ENCODE measurements at regions not wholly inside any gene's neighbourhood (a gene's known extent, or its start where the extent isn't known, plus 50 kb on each side); places are given as distances from the start of the nearest gene placed in this dataset.

DNA sequence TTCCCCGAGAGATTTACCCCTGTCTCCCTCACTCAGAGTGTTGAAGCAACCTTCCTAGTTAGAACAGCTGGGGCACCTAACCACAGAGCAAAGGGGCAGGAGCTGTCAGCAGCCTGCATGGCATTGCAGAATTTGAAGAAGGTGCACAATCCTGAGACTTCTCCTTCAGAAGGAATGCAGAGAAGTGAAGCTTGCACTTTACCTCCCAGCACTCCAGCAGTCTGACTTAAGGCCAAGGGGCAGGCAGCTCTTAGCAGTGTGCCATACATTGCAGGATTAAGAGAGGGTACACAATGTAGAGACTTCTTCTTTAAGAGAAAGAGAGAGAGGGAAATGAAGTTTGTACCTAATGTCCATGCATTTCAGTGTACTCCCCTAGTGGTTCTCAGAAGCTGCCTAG lies 236.0 kb upstream of the FBXL7 start:
- H4K20me1 ChIP-seq (replicated peaks in 1 of 2; ENCODE audit: control insufficient read depth in 1 of 2, insufficient read depth in 2 of 2, low read length in 2 of 2), result no peaks in the 10 kb centered on the region
- DNase-seq (ENCODE audit: low read depth in 1 of 2, low spot score in 2 of 2) (no peak), FAIRE-seq (no peak)
- no peak overlapping the region for H3K4me2 ChIP-seq (ENCODE audit: insufficient read depth in 1 of 2, low read depth in 2 of 2, low read length in 2 of 2)
- H4K8ac ChIP-seq (ENCODE audit: extremely low read depth, insufficient read depth, low read length), result no peak overlapping the region
- ChIA-PET CTCF (ENCODE audit: partially characterized antibody) (no interaction called here), POLR2A (ENCODE audit: partially characterized antibody) (no interaction called here)
- no peak overlapping the region for H3K4me3 ChIP-seq (ENCODE audit: extremely low read depth in 1 of 4, insufficient read depth in 2 of 4, low read depth in 3 of 4, low read length in 4 of 4)
- H2AK5ac ChIP-seq (ENCODE audit: low read depth, low read length), result no peak overlapping the region
- no peak overlapping the region for H2BK20ac ChIP-seq (ENCODE audit: low read length)
- H4K5ac ChIP-seq (ENCODE audit: insufficient read length, low read depth, low read length), result no peak overlapping the region
- H3K27ac ChIP-seq (ENCODE audit: low read depth, low read length), result no peak overlapping the region
- no peak overlapping the region for H2BK5ac ChIP-seq (ENCODE audit: low read depth, low read length)
- H3K23me2 ChIP-seq (ENCODE audit: low read depth, low read length), result no peaks in the 10 kb centered on the region
- H2BK15ac ChIP-seq (ENCODE audit: low read length), result no peak overlapping the region
- no peaks in the 10 kb centered on the region; a peak in 1 of 7 replicates for H3K27me3 ChIP-seq (replicated peaks in 1 of 4; ENCODE audit: control insufficient read depth in 3 of 4, extremely low read depth in 1 of 4, insufficient read depth in 3 of 4, low read length in 3 of 4)
- H3K9ac ChIP-seq (replicated peaks in 1 of 4; ENCODE audit: extremely low read depth in 1 of 4, low read depth in 3 of 4, low read length in 3 of 4), result no peak overlapping the region
- H2BK12ac ChIP-seq (ENCODE audit: low read depth, low read length), result no peak overlapping the region
- H3K36me3 ChIP-seq (ENCODE audit: control insufficient read depth in 2 of 4, insufficient read depth in 4 of 4, low read length in 3 of 4), result no peaks in the 10 kb centered on the region
- TF ChIP-seq SP1 (IDR thresholded peaks at IDR 0.05; ENCODE audit: low read depth, low read length) (no peak), POLR2A (IDR thresholded peaks at IDR 0.05; ENCODE audit: control extremely low read depth in 1 of 2, low read depth in 2 of 2, low read length in 2 of 2) (no peak), E2F6 (IDR thresholded peaks at IDR 0.05) (no peak), EZH2 (IDR thresholded peaks at IDR 0.05; ENCODE audit: low read depth, low read length, severe bottlenecking) (no peak), ASH2L (IDR thresholded peaks at IDR 0.05; ENCODE audit: low read length) (no peak), EGR1 (IDR thresholded peaks at IDR 0.05; ENCODE audit: borderline replicate concordance, low read depth, low read length) (no peak), SIN3A (conservative IDR thresholded peaks at IDR 0.05 in 1 of 2, IDR thresholded peaks at IDR 0.05 in 1 of 2; ENCODE audit: low read depth in 1 of 2, low read length in 2 of 2) (no peak), CTCF (IDR thresholded peaks at IDR 0.05; ENCODE audit: control extremely low read depth in 1 of 3, insufficient read depth in 1 of 3, low read depth in 1 of 3, low read length in 3 of 3) (no peak), SIRT6 (IDR thresholded peaks at IDR 0.05; ENCODE audit: low read length) (no peak), RXRA (IDR thresholded peaks at IDR 0.05; ENCODE audit: insufficient read depth, low read depth, low read length) (no peak)
- no peak overlapping the region for H3K18ac ChIP-seq (ENCODE audit: extremely low read depth, low read length)
- H3K23ac ChIP-seq (ENCODE audit: insufficient read length), result no peak overlapping the region
- H3K56ac ChIP-seq (replicated peaks; ENCODE audit: insufficient read length, low read depth, low read length), result no peak overlapping the region
- H4K91ac ChIP-seq (replicated peaks; ENCODE audit: insufficient read length, low read length), result no peak overlapping the region
- H3K4ac ChIP-seq (replicated peaks; ENCODE audit: insufficient read length, low read depth, low read length), result no peak overlapping the region
- H3K14ac ChIP-seq (ENCODE audit: insufficient read length), result no peak overlapping the region
- H2BK120ac ChIP-seq (replicated peaks; ENCODE audit: low read depth, low read length), result no peak overlapping the region
- WGBS, 2 experiments (ENCODE audit: extremely low coverage in 1 of 2, insufficient coverage in 1 of 2, insufficient read length in 1 of 2, insufficient replicate concordance in 2 of 2, low coverage in 1 of 2, low lambda C conversion rate in 2 of 2, missing lambda C conversion rate in 1 of 2), result 90% methylated on average over 1 of the region's 1 CpG; no CpG with 5 or more reads in 1 of the 2 experiments
- H3K79me2 ChIP-seq (ENCODE audit: control insufficient read depth in 1 of 2, insufficient read depth in 2 of 2, low read length in 2 of 2), result no peaks in the 10 kb centered on the region
- H3K4me1 ChIP-seq (replicated peaks in 1 of 4; ENCODE audit: control insufficient read depth in 3 of 4, insufficient read depth in 4 of 4, low read length in 3 of 4), result peaks cover 0 to 7% (median 2%) of the 10 kb centered on the region in 4 experiments; a peak in 3 of 7 replicates
- no peaks in the 10 kb centered on the region for H3K9me3 ChIP-seq (ENCODE audit: insufficient read depth in 2 of 2, low read depth in 1 of 2, low read length in 1 of 2)
- no peaks in the 10 kb centered on the region for H3K79me1 ChIP-seq (ENCODE audit: low read depth, low read length)
- peak overlapping the region; percentile 48 for H2AFZ ChIP-seq (ENCODE audit: low read length)

Data from H1 (cell line).